BLaER1 (cell line): ENCODE measurements at regions not wholly inside any gene's neighbourhood (a gene's known extent, or its start where the extent isn't known, plus 50 kb on each side); places are given as distances from the start of the nearest gene placed in this dataset.

ENCODE experiments used
- H3K27ac ChIP-seq: shearing (Covaris generic); formaldehyde crosslinking; 2 replicates; pipeline ENCODE4 v1.8.1; 2022
- H3K27me3 ChIP-seq: shearing (Covaris generic); formaldehyde crosslinking; 2 replicates; pipeline ENCODE4 v1.8.1; 2022
- H3K36me3 ChIP-seq: shearing (Covaris generic); formaldehyde crosslinking; 2 replicates; pipeline ENCODE4 v1.8.1; 2022
- H3K4me1 ChIP-seq: shearing (Covaris generic); formaldehyde crosslinking; 2 replicates; pipeline ENCODE4 v1.8.1; 2022
- H3K4me2 ChIP-seq: shearing (Covaris generic); formaldehyde crosslinking; 2 replicates; pipeline ENCODE4 v1.8.1; 2022
- H3K4me3 ChIP-seq: shearing (Covaris generic); formaldehyde crosslinking; 2 replicates; pipeline ENCODE4 v1.8.1; 2022
- H3K9ac ChIP-seq: shearing (Covaris generic); formaldehyde crosslinking; 2 replicates; pipeline ENCODE4 v1.8.1; 2022
- H3K9me3 ChIP-seq: shearing (Covaris generic); formaldehyde crosslinking; 2 replicates; pipeline ENCODE4 v1.8.1; 2022
- H4K20me1 ChIP-seq: shearing (Covaris generic); formaldehyde crosslinking; 2 replicates; pipeline ENCODE4 v1.8.1; 2022
- Cebpa-rat ChIP-seq: shearing (Covaris generic); IDR thresholded peaks from 2 replicates; pipeline ENCODE4 v1.8.1; 2022

GRCh38 chr3:46083956-46084355, 56.7 kb upstream of the XCR1 start:
- Histone ChIP-seq H3K4me1 (no peaks in the 10 kb centered on the region), H3K4me2 (no peak overlapping the region), H3K36me3 (no peaks in the 10 kb centered on the region), H3K9me3 (no peaks in the 10 kb centered on the region), H3K27ac (no peak overlapping the region), H4K20me1 (no peaks in the 10 kb centered on the region), H3K4me3 (no peak overlapping the region), H3K27me3 (no peaks in the 10 kb centered on the region), H3K9ac (no peak overlapping the region)
- TF ChIP-seq Cebpa-rat = no peak

- TF ChIP-seq Cebpa-rat = no peak
- Histone ChIP-seq H3K36me3 (no peaks in the 10 kb centered on the region), H3K9me3 (no peaks in the 10 kb centered on the region), H3K4me1 (no peaks in the 10 kb centered on the region), H3K27ac (no peak overlapping the region), H3K4me3 (no peak overlapping the region), H4K20me1 (no peaks in the 10 kb centered on the region), H3K4me2 (no peak overlapping the region), H3K27me3 (no peaks in the 10 kb centered on the region), H3K9ac (no peak overlapping the region)
These were observed 55.6 kb upstream of the XCR1 start for GRCh38 chr3:46082849-46083248.

GRCh38 chr3:46082021-46082420, 54.7 kb upstream of the XCR1 start:
- no peak overlapping the region for H3K4me2 ChIP-seq
- no peak overlapping the region for H3K4me3 ChIP-seq
- H3K27ac ChIP-seq = no peak overlapping the region
- H3K9me3 ChIP-seq = no peaks in the 10 kb centered on the region
- no peak for TF ChIP-seq Cebpa-rat
- no peaks in the 10 kb centered on the region for H3K4me1 ChIP-seq
- H4K20me1 ChIP-seq = no peaks in the 10 kb centered on the region
- no peaks in the 10 kb centered on the region for H3K27me3 ChIP-seq
- no peak overlapping the region for H3K9ac ChIP-seq
- no peaks in the 10 kb centered on the region for H3K36me3 ChIP-seq

GRCh38 chr3:46080969-46081345, 53.7 kb upstream of the XCR1 start:
- no peak overlapping the region for H3K9ac ChIP-seq
- H3K27me3 ChIP-seq = no peaks in the 10 kb centered on the region
- TF ChIP-seq Cebpa-rat = no peak
- H3K4me3 ChIP-seq = no peak overlapping the region
- no peak overlapping the region for H3K4me2 ChIP-seq
- H3K27ac ChIP-seq = no peak overlapping the region
- H3K9me3 ChIP-seq = no peaks in the 10 kb centered on the region
- no peaks in the 10 kb centered on the region for H3K36me3 ChIP-seq
- H4K20me1 ChIP-seq = no peaks in the 10 kb centered on the region
- H3K4me1 ChIP-seq = no peaks in the 10 kb centered on the region

GRCh38 chr3:46080124-46080968, 53.1 kb upstream of the XCR1 start:
- no peak overlapping the region for H3K4me3 ChIP-seq
- H3K9ac ChIP-seq = no peak overlapping the region
- H3K4me1 ChIP-seq = no peaks in the 10 kb centered on the region
- no peaks in the 10 kb centered on the region for H3K9me3 ChIP-seq
- no peaks in the 10 kb centered on the region for H4K20me1 ChIP-seq
- no peaks in the 10 kb centered on the region for H3K27me3 ChIP-seq
- no peak overlapping the region for H3K4me2 ChIP-seq
- no peak for TF ChIP-seq Cebpa-rat
- H3K36me3 ChIP-seq = no peaks in the 10 kb centered on the region
- H3K27ac ChIP-seq = no peak overlapping the region

- Histone ChIP-seq H3K27ac (no peak overlapping the region), H3K4me3 (no peak overlapping the region), H3K36me3 (no peaks in the 10 kb centered on the region), H3K9me3 (no peaks in the 10 kb centered on the region), H3K27me3 (no peaks in the 10 kb centered on the region), H3K4me1 (no peaks in the 10 kb centered on the region), H3K4me2 (no peak overlapping the region), H3K9ac (no peak overlapping the region), H4K20me1 (no peaks in the 10 kb centered on the region)
- no peak for TF ChIP-seq Cebpa-rat
These were observed 51.6 kb upstream of the XCR1 start for GRCh38 chr3:46078712-46079400.
